ENCODE measurements at regions not wholly inside any gene's neighbourhood (a gene's known extent, or its start where the extent isn't known, plus 50 kb on each side); places are given as distances from the start of the nearest gene placed in this dataset.

DNA sequence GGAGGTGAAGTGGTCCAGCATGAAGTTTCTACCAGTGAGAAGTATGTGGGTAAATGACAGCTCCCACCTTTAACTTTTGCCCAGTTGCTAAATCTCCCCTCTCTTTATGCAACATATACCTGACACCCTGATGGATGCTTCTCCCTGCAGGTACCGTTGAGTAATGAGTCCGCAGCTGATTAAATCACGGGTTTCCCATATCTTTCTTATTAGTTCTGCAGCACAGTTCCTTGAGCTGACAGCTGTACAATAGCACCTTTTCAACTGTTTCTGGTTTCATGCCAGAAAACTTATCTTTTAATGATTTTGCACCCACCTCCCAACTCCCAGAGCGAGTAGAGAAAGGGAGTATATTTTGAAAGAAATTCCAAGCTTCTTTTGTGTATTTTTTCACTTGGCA lies 161.0 kb upstream of the TUT7 start:
- Histone ChIP-seq H3K36me3 (ENCODE audit: low read depth, missing control alignments) (no peaks in the 10 kb centered on the region), H3K4me1 (no peaks in the 10 kb centered on the region), H3K9me3 (no peaks in the 10 kb centered on the region), H3K4me3 (no peak overlapping the region), H3K27ac (no peak overlapping the region), H3K27me3 (no peaks in the 10 kb centered on the region)
- intact Hi-C loops (cut with DNase I; ENCODE audit: low total_unique reads), result no loop called here
- no peak for DNase-seq
- TF ChIP-seq, protein P1, sequence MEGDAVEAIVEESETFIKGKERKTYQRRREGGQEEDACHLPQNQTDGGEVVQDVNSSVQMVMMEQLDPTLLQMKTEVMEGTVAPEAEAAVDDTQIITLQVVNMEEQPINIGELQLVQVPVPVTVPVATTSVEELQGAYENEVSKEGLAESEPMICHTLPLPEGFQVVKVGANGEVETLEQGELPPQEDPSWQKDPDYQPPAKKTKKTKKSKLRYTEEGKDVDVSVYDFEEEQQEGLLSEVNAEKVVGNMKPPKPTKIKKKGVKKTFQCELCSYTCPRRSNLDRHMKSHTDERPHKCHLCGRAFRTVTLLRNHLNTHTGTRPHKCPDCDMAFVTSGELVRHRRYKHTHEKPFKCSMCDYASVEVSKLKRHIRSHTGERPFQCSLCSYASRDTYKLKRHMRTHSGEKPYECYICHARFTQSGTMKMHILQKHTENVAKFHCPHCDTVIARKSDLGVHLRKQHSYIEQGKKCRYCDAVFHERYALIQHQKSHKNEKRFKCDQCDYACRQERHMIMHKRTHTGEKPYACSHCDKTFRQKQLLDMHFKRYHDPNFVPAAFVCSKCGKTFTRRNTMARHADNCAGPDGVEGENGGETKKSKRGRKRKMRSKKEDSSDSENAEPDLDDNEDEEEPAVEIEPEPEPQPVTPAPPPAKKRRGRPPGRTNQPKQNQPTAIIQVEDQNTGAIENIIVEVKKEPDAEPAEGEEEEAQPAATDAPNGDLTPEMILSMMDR (IDR thresholded peaks at IDR 0.05), result no peak
- no peak for TF ChIP-seq POLR2A (IDR thresholded peaks at IDR 0.05)
- 45 to 62% methylated on average over 4 of the region's 4 CpGs for WGBS, 2 donors

DNA sequence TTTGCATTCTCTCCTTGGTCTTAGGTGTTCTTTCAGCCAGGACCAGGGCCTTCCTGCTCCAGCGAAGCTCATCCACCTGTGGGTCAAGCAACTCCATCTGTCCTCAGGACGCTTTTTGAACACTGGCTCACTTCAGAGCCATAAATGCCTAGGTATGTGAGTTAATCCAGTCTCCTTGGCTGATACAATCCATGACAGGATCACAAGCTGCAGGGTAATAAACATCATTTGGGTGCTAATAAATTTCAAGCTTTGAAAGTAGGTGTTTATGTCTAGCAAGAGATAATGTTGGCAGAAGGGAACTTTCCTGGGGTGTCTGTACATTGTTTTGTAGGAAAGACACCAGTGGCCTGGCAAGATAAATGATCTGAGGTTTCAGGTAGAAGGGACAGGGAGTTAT lies 159.2 kb upstream of the TUT7 start:
- 94 to 96% methylated on average over 2 of the region's 2 CpGs for WGBS, 2 donors
- H3K4me3 ChIP-seq, result no peak overlapping the region
- TF ChIP-seq, protein P1 (IDR thresholded peaks at IDR 0.05), result no peak
- TF ChIP-seq POLR2A (IDR thresholded peaks at IDR 0.05), result no peak
- H3K27ac ChIP-seq, result no peak overlapping the region
- H3K9me3 ChIP-seq, result no peaks in the 10 kb centered on the region
- intact Hi-C loops (cut with DNase I; ENCODE audit: low total_unique reads), result no loop called here
- no peaks in the 10 kb centered on the region for H3K27me3 ChIP-seq
- DNase-seq, result no peak
- no peaks in the 10 kb centered on the region for H3K36me3 ChIP-seq (ENCODE audit: low read depth, missing control alignments)
- no peaks in the 10 kb centered on the region for H3K4me1 ChIP-seq

DNA sequence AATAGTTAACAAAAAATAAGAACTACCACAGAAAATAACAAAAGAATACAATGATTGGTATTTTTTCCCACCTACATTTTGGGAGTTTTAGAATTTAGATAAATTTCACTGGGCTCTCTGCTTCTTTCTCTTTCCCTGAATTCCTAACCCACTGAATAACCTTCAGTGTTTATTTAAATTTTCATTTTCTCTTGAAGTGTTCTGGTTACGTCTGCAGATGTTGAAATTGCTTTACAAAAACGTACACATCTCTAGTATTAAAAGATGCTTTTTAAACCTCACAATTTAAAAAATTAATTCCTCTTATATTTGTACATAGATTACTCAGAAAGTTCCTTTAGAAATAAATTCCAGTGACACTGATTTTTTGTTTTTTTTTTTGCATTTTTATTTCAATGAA lies 158.7 kb upstream of the TUT7 start:
- Histone ChIP-seq H3K27me3 (no peaks in the 10 kb centered on the region), H3K27ac (no peak overlapping the region), H3K4me1 (no peaks in the 10 kb centered on the region), H3K4me3 (no peak overlapping the region), H3K36me3 (ENCODE audit: low read depth, missing control alignments) (no peaks in the 10 kb centered on the region), H3K9me3 (no peaks in the 10 kb centered on the region)
- TF ChIP-seq POLR2A (IDR thresholded peaks at IDR 0.05), result no peak
- TF ChIP-seq, protein P1 (IDR thresholded peaks at IDR 0.05), result no peak
- no peak for DNase-seq
- intact Hi-C loops (cut with DNase I; ENCODE audit: low total_unique reads), result no loop called here
- 61 to 68% methylated on average over 2 of the region's 2 CpGs for WGBS, 2 donors

DNA sequence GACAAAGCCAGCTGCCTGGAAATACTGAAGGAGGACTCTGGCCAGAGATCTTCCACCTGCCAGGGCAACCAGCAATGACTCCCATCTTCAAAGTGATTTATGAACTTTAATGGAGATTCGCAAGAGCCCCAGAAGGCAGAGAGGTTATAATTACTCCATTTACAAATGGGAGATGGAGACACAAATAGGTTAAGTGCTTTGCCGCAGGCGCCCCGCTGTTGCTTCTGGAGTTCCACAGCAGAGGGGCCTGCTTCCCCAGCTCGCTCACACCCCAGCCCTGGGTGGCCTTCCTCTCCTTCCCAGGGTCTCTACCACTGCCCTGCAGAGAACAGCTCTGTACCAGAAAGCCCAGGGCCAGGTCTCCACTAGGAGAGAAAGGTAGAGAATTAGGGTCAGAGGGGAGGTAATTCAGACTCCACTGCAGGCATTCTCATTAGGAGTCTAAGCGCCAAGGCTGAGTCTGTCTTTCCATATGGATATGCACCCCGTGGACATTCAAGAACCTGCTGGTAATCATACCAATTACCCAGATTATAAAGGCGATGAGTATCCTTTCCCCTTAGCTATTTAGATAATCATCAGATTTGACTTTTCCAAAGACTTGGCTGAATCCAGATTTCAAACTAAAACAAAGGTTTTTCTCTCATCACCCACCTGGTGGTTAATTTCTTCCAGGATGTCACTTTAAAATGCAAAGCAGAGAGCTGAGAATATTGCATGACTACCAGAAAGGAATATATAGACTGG lies 157.6 kb upstream of the TUT7 start:
- H3K4me3 ChIP-seq, result no peak overlapping the region
- H3K27me3 ChIP-seq, result no peaks in the 10 kb centered on the region
- TF ChIP-seq, protein P1 (IDR thresholded peaks at IDR 0.05), result no peak
- no peaks in the 10 kb centered on the region for H3K9me3 ChIP-seq
- WGBS, 2 donors, result 91 to 92% methylated on average over 8 of the region's 8 CpGs
- no peak for DNase-seq
- intact Hi-C loops (cut with DNase I; ENCODE audit: low total_unique reads), result no loop called here
- no peak overlapping the region for H3K27ac ChIP-seq
- no peaks in the 10 kb centered on the region for H3K4me1 ChIP-seq
- no peaks in the 10 kb centered on the region for H3K36me3 ChIP-seq (ENCODE audit: low read depth, missing control alignments)
